ENCODE measurements at regions not wholly inside any gene's neighbourhood (a gene's known extent, or its start where the extent isn't known, plus 50 kb on each side); places are given as distances from the start of the nearest gene placed in this dataset.

GRCh38 chr2:157143901-157144300 is 113.6 kb upstream of the GALNT5 start:
- intact Hi-C loops (cut with DNase I) = no loop called here
- ATAC-seq (no peak), DNase-seq (no peak)
- WGBS, 2 donors = 91 to 94% methylated on average over 4 of the region's 4 CpGs
- H3K4me1 ChIP-seq = no peaks in the 10 kb centered on the region
- no peaks in the 10 kb centered on the region for H3K36me3 ChIP-seq
- H3K9me3 ChIP-seq = no peaks in the 10 kb centered on the region
- H3K27me3 ChIP-seq = peaks cover 0 to 3% (median 0%) of the 10 kb centered on the region in 7 donors
- no peak overlapping the region for H3K4me3 ChIP-seq
- TF ChIP-seq CTCF (IDR thresholded peaks at IDR 0.05) = no peak
- H3K27ac ChIP-seq = no peak overlapping the region

- H3K27me3 ChIP-seq = peaks cover 0 to 3% (median 0%) of the 10 kb centered on the region in 7 donors
- H3K4me3 ChIP-seq = no peak overlapping the region
- no peaks in the 10 kb centered on the region for H3K36me3 ChIP-seq
- DNase-seq (no peak), ATAC-seq (no peak)
- WGBS, 2 donors = 37 to 40% methylated on average over 2 of the region's 2 CpGs
- no peak overlapping the region for H3K27ac ChIP-seq
- no peaks in the 10 kb centered on the region for H3K4me1 ChIP-seq
- intact Hi-C loops (cut with DNase I) = no loop called here
- TF ChIP-seq CTCF (IDR thresholded peaks at IDR 0.05) = no peak
- H3K9me3 ChIP-seq = no peaks in the 10 kb centered on the region
Measured at GRCh38 chr2:157149270-157149669, 108.2 kb upstream of the GALNT5 start.

- no peak overlapping the region for H3K4me3 ChIP-seq
- intact Hi-C loops (cut with DNase I) = no loop called here
- H3K36me3 ChIP-seq = no peaks in the 10 kb centered on the region
- WGBS, 2 donors = 68 to 69% methylated on average over 3 of the region's 3 CpGs
- H3K4me1 ChIP-seq = no peaks in the 10 kb centered on the region
- H3K27ac ChIP-seq = no peak overlapping the region
- no peak for ATAC-seq
- DNase-seq = no peak
- H3K27me3 ChIP-seq = peaks cover 0 to 3% (median 0%) of the 10 kb centered on the region in 7 donors
- TF ChIP-seq CTCF (IDR thresholded peaks at IDR 0.05) = no peak
- H3K9me3 ChIP-seq = no peaks in the 10 kb centered on the region
Measured at GRCh38 chr2:157150747-157151146, 106.8 kb upstream of the GALNT5 start.

- no peak for DNase-seq
Measured at GRCh38 chr2:157152362-157152761, 105.1 kb upstream of the GALNT5 start.

More at GRCh38 chr2:157152362-157152761, 105.1 kb upstream of the GALNT5 start:
- WGBS, 2 donors = 47 to 57% methylated on average over 1 of the region's 1 CpG
- Histone ChIP-seq H3K27me3 (peaks cover 0 to 3% (median 0%) of the 10 kb centered on the region in 7 donors), H3K9me3 (peaks cover 0 to 5% (median 0%) of the 10 kb centered on the region in 11 donors), H3K36me3 (no peaks in the 10 kb centered on the region), H3K4me3 (no peak overlapping the region), H3K27ac (no peak overlapping the region), H3K4me1 (no peaks in the 10 kb centered on the region)
- TF ChIP-seq CTCF (IDR thresholded peaks at IDR 0.05) = no peak
- intact Hi-C loops (cut with DNase I) = no loop called here
- no peak for ATAC-seq
